ENCODE measurements at regions not wholly inside any gene's neighbourhood (a gene's known extent, or its start where the extent isn't known, plus 50 kb on each side); places are given as distances from the start of the nearest gene placed in this dataset.

DNA sequence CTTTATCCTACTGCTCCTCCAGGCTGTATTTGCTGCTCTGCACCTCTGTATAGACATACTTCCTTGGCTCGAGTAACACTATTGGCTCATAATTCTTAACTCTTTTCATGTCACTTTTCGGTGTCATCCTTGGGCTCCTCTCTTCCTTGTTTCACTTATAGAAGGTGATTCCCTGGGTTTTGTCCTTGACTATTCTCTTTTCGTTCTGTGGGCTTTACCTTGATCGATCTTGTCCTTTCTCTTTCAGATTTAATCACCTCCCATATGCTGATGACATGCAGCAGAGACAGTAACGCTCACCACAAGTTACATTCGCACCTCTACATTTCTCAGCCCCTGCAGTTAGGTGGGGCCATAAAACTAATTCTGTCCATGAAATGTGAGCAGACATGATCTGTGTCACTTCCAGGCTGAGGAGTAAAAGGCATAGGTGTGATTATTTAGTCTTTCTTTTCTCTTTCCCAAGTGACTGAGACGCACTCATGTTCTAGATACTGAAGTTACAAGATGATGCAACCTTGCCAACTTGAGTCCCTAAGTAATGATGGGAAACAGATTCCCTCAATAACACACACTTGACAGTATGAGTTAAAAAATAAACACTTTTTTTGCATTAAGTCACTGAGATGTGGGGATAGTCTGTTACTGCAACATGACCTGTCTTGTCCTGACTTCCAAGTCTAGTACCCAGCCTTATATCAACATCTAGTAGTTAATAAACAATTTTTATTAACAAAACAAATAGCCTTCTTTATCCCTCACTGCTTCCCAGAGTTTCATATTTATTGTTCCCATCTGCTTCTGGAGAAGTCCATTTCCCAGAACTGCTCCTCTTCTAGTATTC is 49.9 kb upstream of the HAO2 start:
- BruUV-seq (replicated peaks): no TSS peak

More for the DNA sequence above, 49.9 kb upstream of the HAO2 start:
- in situ Hi-C loops (cut with HindIII; ENCODE audit: low pct_unique_long_range_greater_than_20kb, low sequenced_read_pairs): no loop called here
- ChIA-PET CTCF (no interaction called here), POLR2A (no interaction called here)
- ATAC-seq (no peak), DNase-seq (ENCODE audit: low read depth, low spot score) (no peak)
- Histone ChIP-seq H3K4me3 (ENCODE audit: low read depth in 2 of 2, low read length in 2 of 2) (no peak overlapping the region), H3K9me3 (ENCODE audit: control insufficient read depth, insufficient read depth, low read depth, low read length) (no peaks in the 10 kb centered on the region), H3K27me3 (ENCODE audit: control insufficient read depth, insufficient read depth, low read length) (no peaks in the 10 kb centered on the region), H3K27ac (ENCODE audit: low read length) (no peak overlapping the region), H3K4me1 (ENCODE audit: control insufficient read depth, insufficient read depth, low read length) (no peaks in the 10 kb centered on the region), H3K36me3 (ENCODE audit: control insufficient read depth, insufficient read depth, low read length) (no peaks in the 10 kb centered on the region)
- no peak for TF ChIP-seq TCF7L2 (IDR thresholded peaks at IDR 0.05; ENCODE audit: low read depth, low read length)
- TF ChIP-seq REST (IDR thresholded peaks at IDR 0.05; ENCODE audit: insufficient read depth in 1 of 2, low read depth in 2 of 2, low read length in 1 of 2): no peak
- TF ChIP-seq POLR2AphosphoS5 (IDR thresholded peaks at IDR 0.05; ENCODE audit: low read depth, low read length): no peak
- TF ChIP-seq SIN3A (IDR thresholded peaks at IDR 0.05; ENCODE audit: borderline replicate concordance, insufficient read depth, low read depth, low read length): no peak
- TF ChIP-seq, protein P1, sequence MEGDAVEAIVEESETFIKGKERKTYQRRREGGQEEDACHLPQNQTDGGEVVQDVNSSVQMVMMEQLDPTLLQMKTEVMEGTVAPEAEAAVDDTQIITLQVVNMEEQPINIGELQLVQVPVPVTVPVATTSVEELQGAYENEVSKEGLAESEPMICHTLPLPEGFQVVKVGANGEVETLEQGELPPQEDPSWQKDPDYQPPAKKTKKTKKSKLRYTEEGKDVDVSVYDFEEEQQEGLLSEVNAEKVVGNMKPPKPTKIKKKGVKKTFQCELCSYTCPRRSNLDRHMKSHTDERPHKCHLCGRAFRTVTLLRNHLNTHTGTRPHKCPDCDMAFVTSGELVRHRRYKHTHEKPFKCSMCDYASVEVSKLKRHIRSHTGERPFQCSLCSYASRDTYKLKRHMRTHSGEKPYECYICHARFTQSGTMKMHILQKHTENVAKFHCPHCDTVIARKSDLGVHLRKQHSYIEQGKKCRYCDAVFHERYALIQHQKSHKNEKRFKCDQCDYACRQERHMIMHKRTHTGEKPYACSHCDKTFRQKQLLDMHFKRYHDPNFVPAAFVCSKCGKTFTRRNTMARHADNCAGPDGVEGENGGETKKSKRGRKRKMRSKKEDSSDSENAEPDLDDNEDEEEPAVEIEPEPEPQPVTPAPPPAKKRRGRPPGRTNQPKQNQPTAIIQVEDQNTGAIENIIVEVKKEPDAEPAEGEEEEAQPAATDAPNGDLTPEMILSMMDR (IDR thresholded peaks at IDR 0.05): no peak
- intact Hi-C loops (cut with micrococcal nuclease; ENCODE audit: unreplicated experiment): no loop called here

All from Panc1 (cell line).